HG03159 (cell line): ENCODE measurements at regions not wholly inside any gene's neighbourhood (a gene's known extent, or its start where the extent isn't known, plus 50 kb on each side); places are given as distances from the start of the nearest gene placed in this dataset.
"Not testable (repeated sequence)": the region's sequence is repeated elsewhere in the genome, so short reads cannot be mapped to it uniquely, and the experiment has no call there.

Experiments used
- ATAC-seq: cut with Tn5 transposase; IDR thresholded peaks from one replicate; pipeline ENCODE4 v1.9.1; 2021; ENCODE audit warnings: mild to moderate bottlenecking, moderate library complexity; ENCODE audit not compliant: unreplicated experiment

DNA sequence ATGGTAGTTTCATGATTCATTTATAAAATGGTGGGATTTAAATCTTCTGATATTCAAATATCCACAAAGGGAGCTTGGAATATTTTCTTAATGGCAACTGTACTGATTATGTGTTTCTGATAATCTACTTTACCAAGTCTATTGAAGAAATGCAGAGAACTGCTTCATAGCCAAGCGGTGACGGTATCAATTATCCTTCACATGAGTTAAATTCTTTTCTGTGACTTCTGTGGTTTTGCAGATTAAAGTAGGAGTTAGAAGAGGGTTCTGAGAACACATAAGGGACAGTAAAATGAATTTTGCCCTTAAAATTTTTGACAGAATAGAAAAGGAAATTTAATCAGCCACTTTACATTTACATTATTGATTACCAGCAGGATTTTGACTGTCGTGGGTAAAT is 563.2 kb downstream of the GBE1 start:
- no peak for ATAC-seq

- ATAC-seq, result no peak
These were observed 564.1 kb downstream of the GBE1 start for GRCh38 chr3:81197386-81197785.

DNA sequence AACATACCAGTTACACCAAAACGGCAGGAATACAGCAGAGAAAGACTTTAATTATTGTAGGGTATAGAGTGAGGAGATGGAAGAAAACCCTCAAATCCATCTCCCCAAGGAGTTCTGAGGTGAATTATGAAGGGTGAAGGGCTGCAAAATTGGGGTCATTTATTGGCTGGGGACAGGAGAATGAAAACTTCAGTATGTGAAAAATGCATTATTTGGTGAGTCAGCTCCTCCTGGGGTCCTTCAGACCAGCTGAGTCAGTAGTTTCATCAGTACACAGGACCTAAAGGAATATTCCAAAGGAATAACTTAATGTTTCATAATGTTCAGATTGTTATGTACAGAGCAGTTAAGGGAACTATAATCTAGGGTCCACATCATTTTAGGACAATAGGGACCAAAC is 566.0 kb downstream of the GBE1 start:
- ATAC-seq, result no peak

DNA sequence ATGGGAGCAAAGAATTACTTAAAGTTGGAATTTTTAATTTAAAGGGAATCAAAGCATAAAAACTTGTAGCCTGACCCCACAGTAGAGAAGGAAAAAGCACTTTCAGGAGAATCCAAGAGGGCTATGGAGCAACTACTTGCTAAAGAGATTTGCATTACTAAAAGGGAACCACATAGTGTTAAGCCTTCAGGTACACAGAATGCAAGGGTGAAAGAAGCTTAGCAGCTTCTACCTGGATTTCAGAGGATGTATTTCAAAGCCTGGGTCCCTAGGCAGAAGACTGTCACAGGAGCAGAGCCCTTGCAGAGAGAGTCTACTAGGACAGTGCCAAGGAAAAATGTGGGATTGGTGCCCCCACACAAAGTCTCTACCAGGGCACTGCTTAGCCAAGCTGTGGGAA is 575.0 kb downstream of the GBE1 start:
- no peak for ATAC-seq

DNA sequence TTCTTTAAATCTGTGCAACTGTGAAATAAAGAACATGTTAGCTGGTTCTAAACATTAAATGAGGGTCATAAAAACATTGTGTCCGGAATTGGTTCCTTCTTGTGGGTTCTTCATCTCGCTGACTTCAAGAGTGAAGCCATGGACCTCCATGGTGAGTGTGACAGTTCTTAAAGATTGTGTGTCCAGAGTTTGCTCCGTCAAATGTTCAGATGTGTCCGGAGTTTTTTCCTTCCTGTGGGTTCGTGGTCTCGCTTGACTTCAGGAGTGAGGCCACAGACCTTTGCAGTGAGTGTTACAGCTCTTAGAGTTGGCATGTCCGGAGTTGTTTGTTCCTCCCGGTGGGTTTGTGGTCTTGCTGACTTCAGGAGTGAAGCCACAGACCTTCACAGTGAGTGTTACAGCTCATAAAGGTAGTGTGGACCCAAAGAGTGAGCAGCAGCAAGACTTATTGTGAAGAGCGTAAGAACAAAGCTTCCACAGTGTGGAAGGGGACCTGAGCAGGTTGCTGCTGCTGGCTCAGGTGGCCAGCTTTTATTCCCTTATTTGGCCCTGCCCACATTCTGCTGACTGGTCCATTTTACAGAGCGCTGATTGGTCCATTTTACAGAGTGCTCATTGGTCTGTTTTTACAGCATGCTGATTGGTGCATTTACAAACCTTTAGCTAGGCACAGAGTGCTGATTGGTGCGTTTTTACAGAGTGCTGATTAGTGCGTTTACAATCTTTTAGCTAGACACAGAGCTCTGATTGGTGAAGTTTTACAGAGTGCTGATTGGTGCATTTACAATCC is 579.2 kb downstream of the GBE1 start:
- ATAC-seq, result not testable (repeated sequence)

DNA sequence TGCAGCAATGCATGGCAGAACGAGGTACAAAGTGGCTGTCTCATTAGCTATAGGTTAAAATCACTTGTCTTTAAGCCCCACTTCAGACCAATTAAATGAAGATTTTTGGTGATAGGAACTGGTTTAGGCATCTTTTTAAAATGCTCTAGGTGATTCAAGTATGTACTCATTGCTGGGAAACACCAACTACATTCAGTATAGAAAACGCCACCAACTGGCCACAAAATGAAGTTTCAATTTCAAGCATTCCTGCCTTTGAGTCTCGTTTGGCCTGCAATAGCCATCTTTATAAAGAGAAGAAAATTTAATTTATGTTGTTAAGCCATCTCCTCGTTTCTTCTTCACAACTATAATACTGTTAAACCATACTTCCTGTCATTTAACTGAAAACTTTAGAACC is 587.9 kb downstream of the GBE1 start:
- ATAC-seq, result no peak

DNA sequence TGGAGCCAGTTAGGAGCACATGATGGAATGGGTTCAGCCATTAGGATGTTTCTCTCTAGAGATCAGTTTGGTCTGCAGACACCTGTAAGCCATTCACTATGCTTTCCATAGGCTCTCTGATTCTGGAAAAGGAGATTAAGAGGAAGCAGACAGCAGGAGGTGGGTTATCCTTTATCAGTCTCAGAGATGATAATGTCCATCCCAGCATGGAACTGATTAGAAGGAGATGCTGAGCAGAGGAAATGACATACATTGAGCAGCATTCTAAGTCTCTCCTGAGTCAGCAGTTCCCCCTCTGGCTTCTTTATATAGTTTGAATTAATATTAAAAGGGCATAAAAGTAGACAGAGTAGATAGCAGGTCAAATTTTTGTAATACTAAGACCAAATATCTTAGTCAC is 591.1 kb downstream of the GBE1 start:
- no peak for ATAC-seq

DNA sequence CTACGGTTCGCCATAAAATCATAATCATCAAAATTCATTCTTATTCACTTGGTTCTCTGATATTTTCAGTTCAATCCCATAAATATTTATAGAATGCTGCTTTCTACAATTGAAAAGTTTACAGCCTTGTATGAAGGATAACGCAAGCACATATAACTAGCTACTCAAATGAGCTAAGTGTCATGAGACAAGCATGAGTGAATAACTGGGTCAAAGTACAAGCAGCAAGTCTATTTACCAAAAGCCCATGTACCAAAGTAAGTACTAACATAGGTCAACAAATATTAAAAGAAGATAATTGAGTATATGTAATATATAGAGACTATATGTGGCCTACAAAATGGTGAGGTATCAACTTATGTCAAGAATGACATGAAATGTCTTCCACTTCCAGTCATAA is 596.6 kb downstream of the GBE1 start:
- ATAC-seq, result no peak

DNA sequence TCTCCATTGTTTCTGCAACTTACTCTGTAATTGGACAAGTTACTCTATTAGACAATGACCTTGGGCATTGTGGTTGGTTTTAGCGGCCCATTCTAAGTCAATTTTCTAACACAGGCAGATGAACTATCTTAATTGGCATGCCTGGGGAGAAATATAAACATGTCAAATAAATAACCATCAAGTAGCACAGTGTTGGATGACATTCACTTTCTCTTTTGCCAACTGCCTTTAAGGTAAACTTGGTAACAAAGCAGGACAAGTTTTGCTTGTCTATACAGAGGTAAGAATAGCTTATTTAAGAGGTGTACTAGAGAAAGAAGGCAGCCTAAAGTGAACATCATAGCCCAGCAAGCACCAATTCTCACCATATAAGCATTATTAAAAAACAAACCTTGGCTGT is 599.6 kb downstream of the GBE1 start:
- ATAC-seq, result no peak

GRCh38 chr3:81161100-81161499 is 600.3 kb downstream of the GBE1 start:
- ATAC-seq, result no peak

DNA sequence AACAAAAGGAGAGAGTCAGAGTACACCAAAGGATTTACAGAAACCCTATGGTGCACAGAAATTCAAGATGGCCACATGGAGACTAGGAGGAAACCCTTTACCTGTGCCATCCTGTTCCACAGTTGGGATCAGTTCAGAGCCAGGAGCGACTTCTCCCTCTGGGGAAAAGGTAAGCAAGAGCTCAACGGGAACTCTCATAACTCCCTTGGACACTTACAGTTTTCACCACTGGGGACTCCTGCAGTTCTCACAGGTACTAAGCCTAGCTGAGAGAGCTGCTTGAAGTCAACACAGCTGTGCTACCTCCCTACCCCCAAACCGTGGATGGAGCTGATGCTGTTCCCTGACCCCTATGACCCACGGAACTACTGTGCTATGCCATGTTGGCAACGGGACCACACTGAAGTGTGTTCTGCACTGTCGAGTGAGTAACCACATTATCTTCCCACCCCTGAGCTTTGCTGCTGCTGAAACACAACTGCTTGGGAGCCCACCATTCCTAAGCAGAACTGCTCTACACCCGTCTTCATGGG is 606.8 kb downstream of the GBE1 start:
- ATAC-seq, result no peak

DNA sequence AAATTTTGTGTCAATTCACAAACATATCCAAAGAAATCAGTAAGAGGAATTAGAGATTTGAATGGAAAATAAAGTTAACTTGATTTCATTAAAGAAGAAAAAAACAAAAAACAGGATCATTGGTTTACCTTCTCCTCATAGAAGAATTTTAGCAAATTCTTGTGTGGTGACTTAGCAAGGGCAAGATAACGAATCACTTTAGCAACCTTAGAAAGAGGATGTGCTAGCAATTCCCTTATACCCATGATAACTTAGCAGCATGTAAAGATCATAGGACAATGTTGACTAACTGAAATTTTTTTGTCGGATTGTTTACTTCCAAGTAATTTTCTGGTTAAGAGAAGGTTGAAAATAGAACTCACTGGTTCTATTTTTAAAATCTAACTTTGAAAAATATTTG is 609.3 kb downstream of the GBE1 start:
- no peak for ATAC-seq

- ATAC-seq, result no peak
These were observed 628.5 kb downstream of the GBE1 start for GRCh38 chr3:81132995-81133394.

DNA sequence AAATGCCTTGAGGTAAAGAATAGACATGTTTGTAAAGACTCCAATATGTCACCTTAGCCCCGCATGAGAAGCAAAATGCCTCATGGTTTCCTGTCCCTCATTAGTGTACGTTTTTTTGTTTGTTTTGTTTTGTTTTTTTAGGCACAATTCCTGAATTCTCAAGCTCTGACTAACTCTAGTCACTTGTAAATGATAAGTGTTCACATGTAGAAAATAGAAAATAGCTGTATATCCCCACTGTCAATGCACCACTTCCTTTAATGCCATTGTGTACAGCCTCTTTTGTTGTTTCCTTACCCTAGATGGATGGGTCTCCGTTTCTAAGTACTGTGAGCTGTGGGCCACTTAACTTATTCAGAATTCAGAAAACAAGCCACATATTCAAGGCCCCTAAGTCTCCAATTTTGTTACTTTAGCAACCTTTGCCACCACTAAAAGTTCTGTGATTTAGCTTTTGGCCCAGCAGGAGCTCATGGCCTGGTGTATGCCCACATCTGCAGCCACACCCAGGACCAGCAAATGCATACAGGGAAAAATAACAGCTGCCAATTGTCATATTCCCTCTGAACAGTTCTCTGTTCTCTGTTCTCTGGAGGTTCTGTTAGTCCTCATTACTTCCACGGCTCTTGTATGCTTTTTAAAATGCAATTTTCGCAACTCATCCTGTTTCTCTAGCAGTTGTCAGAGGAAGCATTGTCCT is 655.5 kb downstream of the GBE1 start:
- no peak for ATAC-seq

GRCh38 chr3:81105206-81105605 is 656.2 kb downstream of the GBE1 start:
- no peak for ATAC-seq

- ATAC-seq, result no peak
These were observed 663.6 kb downstream of the GBE1 start for GRCh38 chr3:81097889-81098288.

- ATAC-seq, result no peak
These were observed 665.5 kb downstream of the GBE1 start for GRCh38 chr3:81095956-81096355.

DNA sequence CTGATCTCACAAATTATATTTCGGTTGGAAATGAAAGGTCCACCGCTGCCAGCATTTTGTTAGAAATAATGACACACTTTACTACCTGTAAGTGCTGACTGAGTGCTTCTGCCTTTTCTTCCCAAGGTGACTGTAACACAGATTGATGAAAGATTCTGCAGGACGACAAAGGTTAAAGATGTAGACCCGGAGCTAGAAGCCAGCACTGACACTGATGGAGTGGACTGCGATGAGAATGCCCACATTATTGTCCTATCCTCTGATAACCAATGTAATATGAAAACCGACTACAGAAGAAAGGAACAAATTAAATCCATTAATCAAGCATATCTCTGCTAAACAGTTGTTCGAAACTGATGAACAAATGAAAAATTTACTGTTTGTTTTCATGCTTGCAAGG is 666.5 kb downstream of the GBE1 start:
- ATAC-seq, result no peak

GRCh38 chr3:81087607-81088006 is 673.8 kb downstream of the GBE1 start:
- ATAC-seq, result no peak

DNA sequence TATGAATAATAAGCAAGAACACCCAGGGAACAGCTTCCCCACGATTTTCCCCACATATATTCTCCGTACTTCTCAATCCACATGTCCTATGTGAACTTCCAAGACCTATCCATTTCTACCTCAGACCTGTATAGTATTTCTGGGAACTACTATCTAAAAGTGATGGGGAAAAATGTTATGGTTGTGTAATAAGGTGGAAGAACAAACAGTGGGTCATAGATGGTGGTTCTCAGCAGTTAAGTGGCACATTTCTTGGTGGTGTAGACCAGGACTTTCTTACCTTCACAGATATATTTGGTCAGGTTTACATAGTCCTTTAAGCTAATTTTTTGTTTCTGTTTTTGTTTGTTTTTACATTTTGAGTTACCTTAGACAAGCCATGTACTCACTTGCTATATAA is 675.1 kb downstream of the GBE1 start:
- no peak for ATAC-seq

- ATAC-seq, result no peak
These were observed 680.8 kb downstream of the GBE1 start for GRCh38 chr3:81080608-81081007.

- no peak for ATAC-seq
These were observed 688.9 kb downstream of the GBE1 start for GRCh38 chr3:81072591-81072990.
